Left lung (tissue), 4 donors: ENCODE measurements at regions not wholly inside any gene's neighbourhood (a gene's known extent, or its start where the extent isn't known, plus 50 kb on each side); places are given as distances from the start of the nearest gene placed in this dataset.

Experiments
- ATAC-seq: fragments of 200-7000 bp; cut with Tn5 transposase; one replicate; pipeline ENCODE4 v1.9.1; 2020; ENCODE audit warnings: moderate library complexity
- DNase-seq, 4 donors: peaks; one replicate each; pipeline ENCODE4 v3.0.0-alpha.2; 2013 to 2020
- H3K27ac ChIP-seq, 2 donors: fragments of 200-600 bp; sonication (generic) in 1 of 2; one replicate each; pipeline versions ENCODE4 v1.5.0 to v1.8.0; 2020 to 2021
- H3K27me3 ChIP-seq, 2 donors: fragments of 200-600 bp; sonication (generic) in 1 of 2; one replicate each; pipeline versions ENCODE4 v1.5.0 to v1.8.0; 2020 to 2021
- H3K36me3 ChIP-seq, 2 donors: fragments of 200-600 bp; sonication (generic) in 1 of 2; one replicate each; pipeline versions ENCODE4 v1.5.0 to v1.8.0; 2020 to 2021
- H3K4me1 ChIP-seq, 2 donors: fragments of 200-600 bp; one replicate each; pipeline ENCODE4 v1.8.0; 2021
- H3K4me3 ChIP-seq, 2 donors: fragments of 200-600 bp; sonication (generic) in 1 of 2; one replicate each; pipeline versions ENCODE4 v1.5.0 to v1.8.0; 2020 to 2021; ENCODE audit warnings: mild to moderate bottlenecking in 1 of 2
- H3K9me3 ChIP-seq, 2 donors: fragments of 200-600 bp; sonication (generic) in 1 of 2; one replicate each; pipeline versions ENCODE4 v1.5.0 to v1.8.0; 2020 to 2021
- CTCF ChIP-seq, 2 donors: fragments of 200-600 bp; sonication (generic) in 1 of 2; IDR thresholded peaks; one replicate each; pipeline versions ENCODE4 v1.5.0 to v1.8.0; 2021; ENCODE audit warnings: antibody characterized with exemption in 2 of 2
- intact Hi-C, 2 donors: fragments of 100-400 bp; cut with DNase I; formaldehyde crosslinking; loops; one replicate each; pipeline versions ENCODE4 v1.11.2 to v1.14.2; 2022
- donor health status: DM: no; HTN: yes; CAD: no.
- donor health status: DM: no; HTN: no; CAD: no.

DNA sequence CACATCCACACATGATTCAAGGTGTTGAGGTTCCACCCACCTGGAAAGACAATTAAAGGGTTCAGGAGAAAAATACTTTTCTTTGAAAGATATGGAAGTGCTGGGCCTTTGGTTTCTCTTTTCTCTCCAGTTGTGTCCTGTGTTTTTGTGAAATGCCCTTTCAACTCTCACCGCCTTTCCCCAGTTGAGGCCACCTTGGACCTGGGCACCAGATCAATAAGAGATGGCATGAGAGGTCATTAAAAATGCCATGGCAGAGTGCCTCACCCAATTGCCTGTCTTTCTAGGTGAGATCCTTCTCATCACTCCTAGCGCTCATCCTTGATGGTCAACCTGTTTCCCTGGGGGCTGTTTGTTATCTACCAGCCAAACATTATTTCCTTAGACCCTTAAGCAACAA, 453.9 kb downstream of the TSN start:
- intact Hi-C loops: no loop called here
- no peaks in the 10 kb centered on the region for H3K4me1 ChIP-seq
- H3K9me3 ChIP-seq: no peaks in the 10 kb centered on the region
- H3K4me3 ChIP-seq: no peak overlapping the region
- no peak for TF ChIP-seq CTCF (IDR thresholded peaks at IDR 0.05)
- ATAC-seq (no peak), DNase-seq (no peak)
- H3K36me3 ChIP-seq: no peaks in the 10 kb centered on the region
- no peak overlapping the region for H3K27ac ChIP-seq
- H3K27me3 ChIP-seq: no peaks in the 10 kb centered on the region

DNA sequence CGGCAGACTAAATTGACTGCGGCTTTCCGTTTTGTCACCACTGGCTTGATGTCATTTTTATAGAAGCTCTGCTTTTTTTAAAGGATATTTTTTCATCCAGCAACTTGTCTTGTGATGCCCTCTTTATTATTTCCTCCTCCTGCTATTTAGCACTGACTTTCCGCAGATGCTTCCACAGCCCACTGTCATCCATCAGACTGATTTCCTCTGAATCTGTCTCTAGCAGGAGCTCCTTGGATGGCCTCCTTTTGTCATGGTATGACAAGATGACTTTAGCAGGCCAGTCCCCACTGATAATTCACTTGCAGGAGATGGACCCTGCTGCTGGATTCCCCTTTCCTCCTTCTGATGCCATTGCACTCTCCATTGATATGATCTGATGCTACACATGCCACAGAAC, 454.6 kb downstream of the TSN start:
- intact Hi-C loops: no loop called here
- H3K4me1 ChIP-seq: no peaks in the 10 kb centered on the region
- no peak for ATAC-seq

DNA sequence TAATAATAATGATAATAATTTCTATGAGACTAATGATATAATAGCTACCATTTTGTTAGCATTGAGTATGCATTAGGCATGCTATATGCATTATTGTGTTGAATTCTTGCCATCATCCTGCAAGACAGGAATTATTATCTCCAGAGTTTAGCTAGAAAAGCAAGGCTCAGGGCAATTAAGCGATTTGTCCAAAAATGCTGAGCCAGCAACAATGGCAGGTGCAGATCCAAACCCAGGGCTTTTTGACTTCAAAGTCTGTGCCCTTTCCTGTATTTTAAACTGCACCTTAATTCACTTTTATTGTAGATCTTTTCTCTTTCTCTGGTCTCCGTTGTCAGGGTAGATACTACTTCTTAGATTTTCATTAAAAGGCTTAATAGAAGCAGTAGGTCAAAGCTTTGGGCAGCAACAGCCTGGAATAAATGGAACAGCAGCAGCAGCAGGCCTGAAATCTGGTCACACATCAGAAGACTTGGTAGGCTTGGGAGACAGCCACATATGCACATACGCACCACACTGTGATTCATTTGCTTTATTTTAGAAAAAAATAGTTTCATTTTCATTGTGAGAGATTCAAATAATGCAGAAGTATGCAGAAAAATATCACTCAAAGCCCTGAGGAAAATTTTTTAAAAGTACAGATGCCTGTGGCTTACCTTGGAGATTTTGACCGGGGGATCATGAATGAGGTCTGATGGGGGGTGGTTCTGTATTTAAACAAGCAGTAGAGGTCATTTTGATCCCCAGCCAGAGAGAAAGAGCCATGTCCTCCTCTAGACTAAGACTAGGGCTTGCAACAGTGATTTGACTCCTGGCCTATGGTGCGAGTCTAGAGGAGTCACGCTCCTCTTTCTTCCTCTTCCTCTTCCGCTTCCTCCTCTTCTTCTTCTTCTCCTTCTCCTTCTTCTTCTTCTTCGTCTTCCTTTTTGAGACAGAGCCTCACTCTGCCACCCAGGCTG, 455.7 kb downstream of the TSN start:
- Histone ChIP-seq H3K36me3 (no peaks in the 10 kb centered on the region), H3K27ac (no peak overlapping the region), H3K27me3 (no peaks in the 10 kb centered on the region), H3K4me1 (no peaks in the 10 kb centered on the region), H3K9me3 (no peaks in the 10 kb centered on the region), H3K4me3 (no peak overlapping the region)
- intact Hi-C loops: no loop called here
- ATAC-seq (no peak), DNase-seq (no peak)
- no peak for TF ChIP-seq CTCF (IDR thresholded peaks at IDR 0.05)

More for the DNA sequence above, 454.6 kb downstream of the TSN start:
- TF ChIP-seq CTCF (IDR thresholded peaks at IDR 0.05): no peak
- DNase-seq: no peak
- Histone ChIP-seq H3K27me3 (no peaks in the 10 kb centered on the region), H3K4me3 (no peak overlapping the region), H3K36me3 (no peaks in the 10 kb centered on the region), H3K9me3 (no peaks in the 10 kb centered on the region), H3K27ac (no peak overlapping the region)

- no peak overlapping the region for H3K27ac ChIP-seq
- TF ChIP-seq CTCF (IDR thresholded peaks at IDR 0.05): no peak
- ATAC-seq (no peak), DNase-seq (no peak)
- no peaks in the 10 kb centered on the region for H3K9me3 ChIP-seq
- H3K27me3 ChIP-seq: no peaks in the 10 kb centered on the region
- intact Hi-C loops: no loop called here
- H3K36me3 ChIP-seq: no peaks in the 10 kb centered on the region
- H3K4me3 ChIP-seq: no peak overlapping the region
- no peaks in the 10 kb centered on the region for H3K4me1 ChIP-seq
Observed at GRCh38 chr2:122213312-122213711, 457.9 kb downstream of the TSN start.

DNA sequence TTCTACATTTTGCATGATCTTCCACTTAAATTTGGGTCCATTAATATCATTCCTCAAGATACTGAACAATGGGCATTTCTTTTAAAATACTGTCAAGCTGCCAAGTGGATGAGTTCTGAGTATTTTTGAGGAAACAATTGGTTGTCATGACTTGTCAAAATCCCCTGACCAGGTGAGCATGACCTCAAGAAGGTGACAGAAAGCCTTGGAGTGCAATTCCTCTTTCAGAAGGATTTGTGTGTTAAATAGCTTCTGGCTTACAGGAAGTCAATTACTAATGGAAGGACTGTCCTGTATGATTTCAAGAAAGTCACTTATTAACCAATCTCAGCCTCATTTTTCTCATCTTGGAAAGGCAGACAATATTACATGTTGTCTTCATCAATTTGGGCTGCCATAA, 460.6 kb downstream of the TSN start:
- ATAC-seq: no peak

More for the DNA sequence above, 460.6 kb downstream of the TSN start:
- H3K9me3 ChIP-seq: no peaks in the 10 kb centered on the region
- H3K27ac ChIP-seq: no peak overlapping the region
- H3K36me3 ChIP-seq: no peaks in the 10 kb centered on the region
- intact Hi-C loops: no loop called here
- H3K4me1 ChIP-seq: no peaks in the 10 kb centered on the region
- no peak for TF ChIP-seq CTCF (IDR thresholded peaks at IDR 0.05)
- DNase-seq: no peak
- H3K27me3 ChIP-seq: no peaks in the 10 kb centered on the region
- H3K4me3 ChIP-seq: no peak overlapping the region
